ENCODE measurements at regions not wholly inside any gene's neighbourhood (a gene's known extent, or its start where the extent isn't known, plus 50 kb on each side); places are given as distances from the start of the nearest gene placed in this dataset.

GRCh38 chrX:122545778-122546177 lies 638.3 kb upstream of the GRIA3 start:
- Mint-ChIP-seq H3K9me3 (ENCODE audit: low read depth) (peaks cover 12% of the 10 kb centered on the region), H3K4me1 (ENCODE audit: low read depth) (no peaks in the 10 kb centered on the region), H3K27me3 (no peaks in the 10 kb centered on the region), H3K36me3 (ENCODE audit: insufficient read depth) (no peaks in the 10 kb centered on the region), H3K27ac (no peak overlapping the region), H3K4me3 (ENCODE audit: low read depth) (no peak overlapping the region)
- TF ChIP-seq CTCF (IDR thresholded peaks at IDR 0.05; ENCODE audit: unreplicated experiment), result no peak
- DNase-seq (ENCODE audit: low spot score, unreplicated experiment), result no peak

GRCh38 chrX:122546269-122546668 lies 637.8 kb upstream of the GRIA3 start:
- no peak for DNase-seq (ENCODE audit: low spot score, unreplicated experiment)
- Mint-ChIP-seq H3K4me1 (ENCODE audit: low read depth) (no peaks in the 10 kb centered on the region), H3K36me3 (ENCODE audit: insufficient read depth) (no peaks in the 10 kb centered on the region), H3K27ac (no peak overlapping the region), H3K9me3 (ENCODE audit: low read depth) (peaks cover 12% of the 10 kb centered on the region), H3K4me3 (ENCODE audit: low read depth) (no peak overlapping the region), H3K27me3 (no peaks in the 10 kb centered on the region)
- no peak for TF ChIP-seq CTCF (IDR thresholded peaks at IDR 0.05; ENCODE audit: unreplicated experiment)

GRCh38 chrX:122552286-122552800 lies 631.7 kb upstream of the GRIA3 start:
- no peak for TF ChIP-seq CTCF (IDR thresholded peaks at IDR 0.05; ENCODE audit: unreplicated experiment)
- no peaks in the 10 kb centered on the region for H3K4me1 Mint-ChIP-seq (ENCODE audit: low read depth)
- H3K9me3 Mint-ChIP-seq (ENCODE audit: low read depth), result peaks cover 24% of the 10 kb centered on the region
- no peaks in the 10 kb centered on the region for H3K27me3 Mint-ChIP-seq
- no peak overlapping the region for H3K4me3 Mint-ChIP-seq (ENCODE audit: low read depth)
- DNase-seq (ENCODE audit: low spot score, unreplicated experiment), result no peak
- H3K27ac Mint-ChIP-seq, result no peak overlapping the region
- H3K36me3 Mint-ChIP-seq (ENCODE audit: insufficient read depth), result no peaks in the 10 kb centered on the region

- no peak for TF ChIP-seq CTCF (IDR thresholded peaks at IDR 0.05; ENCODE audit: unreplicated experiment)
- Mint-ChIP-seq H3K9me3 (ENCODE audit: low read depth) (peaks cover 41% of the 10 kb centered on the region), H3K4me3 (ENCODE audit: low read depth) (no peak overlapping the region), H3K36me3 (ENCODE audit: insufficient read depth) (no peaks in the 10 kb centered on the region), H3K4me1 (ENCODE audit: low read depth) (no peaks in the 10 kb centered on the region), H3K27me3 (no peaks in the 10 kb centered on the region), H3K27ac (no peak overlapping the region)
- DNase-seq (ENCODE audit: low spot score, unreplicated experiment), result no peak
Measured at GRCh38 chrX:122555925-122556324, 628.2 kb upstream of the GRIA3 start.

- no peaks in the 10 kb centered on the region for H3K36me3 Mint-ChIP-seq (ENCODE audit: insufficient read depth)
Measured at GRCh38 chrX:122565952-122566351, 618.1 kb upstream of the GRIA3 start.

More at GRCh38 chrX:122565952-122566351, 618.1 kb upstream of the GRIA3 start:
- Mint-ChIP-seq H3K4me3 (ENCODE audit: low read depth) (no peak overlapping the region), H3K4me1 (ENCODE audit: low read depth) (no peaks in the 10 kb centered on the region), H3K27me3 (no peaks in the 10 kb centered on the region), H3K9me3 (ENCODE audit: low read depth) (peaks cover 43% of the 10 kb centered on the region), H3K27ac (no peak overlapping the region)
- DNase-seq (ENCODE audit: low spot score, unreplicated experiment), result no peak
- no peak for TF ChIP-seq CTCF (IDR thresholded peaks at IDR 0.05; ENCODE audit: unreplicated experiment)

Measured in progenitor cell of endocrine pancreas (in vitro differentiated cells).